OCI-LY1 (cell line): ENCODE measurements at regions not wholly inside any gene's neighbourhood (a gene's known extent, or its start where the extent isn't known, plus 50 kb on each side); places are given as distances from the start of the nearest gene placed in this dataset.

Experiments used
- H2AFZ ChIP-seq: fragments of 200-600 bp; sonication (generic), shearing (Covaris generic); 2 replicates; pipeline ENCODE4 v1.6.0; 2014; ENCODE audit warnings: antibody characterized with exemption, mild to moderate bottlenecking, low read length
- H3F3A ChIP-seq: fragments of 200-600 bp; sonication (generic), shearing (Covaris generic); 2 replicates; pipeline ENCODE4 v1.6.0; 2014; ENCODE audit warnings: mild to moderate bottlenecking, antibody characterized with exemption, low read length, moderate library complexity; ENCODE audit not compliant: insufficient read depth
- H3K27ac ChIP-seq: fragments of 200-600 bp; sonication (generic); 2 replicates; pipeline ENCODE4 v1.5.1; 2014; ENCODE audit warnings: low read length, mixed run types, mild to moderate bottlenecking, low read depth; ENCODE audit not compliant: poor library complexity, severe bottlenecking
- H3K27me3 ChIP-seq: fragments of 200-600 bp; sonication (generic); 2 replicates; pipeline ENCODE4 v1.6.0; 2014; ENCODE audit warnings: antibody characterized with exemption, mild to moderate bottlenecking, low read length, moderate library complexity; ENCODE audit not compliant: insufficient read depth
- H3K36me3 ChIP-seq: fragments of 200-600 bp; sonication (generic); 2 replicates; pipeline ENCODE4 v1.6.1; 2014; ENCODE audit warnings: mild to moderate bottlenecking, antibody characterized with exemption, low read length, moderate library complexity, mixed read lengths; ENCODE audit not compliant: insufficient read depth
- H3K4me1 ChIP-seq: fragments of 200-600 bp; sonication (generic); 2 replicates; pipeline ENCODE4 v1.5.1; 2014; ENCODE audit warnings: mild to moderate bottlenecking, low read length, moderate library complexity; ENCODE audit not compliant: insufficient read depth, severe bottlenecking
- H3K4me2 ChIP-seq: fragments of 200-600 bp; sonication (generic), shearing (Covaris generic); 2 replicates; pipeline ENCODE4 v1.6.1; 2014; ENCODE audit warnings: low read length
- H3K4me3 ChIP-seq: fragments of 200-600 bp; sonication (generic); 2 replicates; pipeline ENCODE4 v1.5.1; 2014; ENCODE audit warnings: low read length, low read depth, mild to moderate bottlenecking, mixed read lengths; ENCODE audit not compliant: poor library complexity, severe bottlenecking
- H3K79me2 ChIP-seq: fragments of 200-600 bp; shearing (Covaris generic); 2 replicates; pipeline ENCODE4 v1.6.1; 2016; ENCODE audit warnings: mixed run types, low read length, mixed read lengths; ENCODE audit not compliant: insufficient read depth
- H3K9ac ChIP-seq: fragments of 200-600 bp; sonication (generic), shearing (Covaris generic); 2 replicates; pipeline ENCODE4 v1.6.1; 2014; ENCODE audit warnings: mild to moderate bottlenecking, low read length, mixed read lengths
- H3K9me2 ChIP-seq: fragments of 200-600 bp; sonication (generic), shearing (Covaris generic); 2 replicates; pipeline ENCODE4 v1.6.1; 2014; ENCODE audit warnings: low read depth, mild to moderate bottlenecking, low read length, mixed read lengths
- H3K9me3 ChIP-seq: fragments of 200-600 bp; shearing (Covaris generic); 2 replicates; pipeline ENCODE4 v1.6.1; 2014; ENCODE audit warnings: low read length, mixed read lengths
- H4K20me1 ChIP-seq: fragments of 200-600 bp; sonication (generic), shearing (Covaris generic); 2 replicates; pipeline ENCODE4 v1.6.0; 2016; ENCODE audit warnings: mild to moderate bottlenecking, low read length; ENCODE audit not compliant: insufficient read depth
- CTCF ChIP-seq: fragments of 200-600 bp; sonication (generic), shearing (Covaris generic); IDR thresholded peaks from 2 replicates; pipeline ENCODE4 v1.5.1; 2017; ENCODE audit warnings: mild to moderate bottlenecking, antibody characterized with exemption, low read length, moderate library complexity, mixed read lengths
- EZH2 ChIP-seq: fragments of 200-600 bp; sonication (generic), shearing (Covaris generic); IDR thresholded peaks from 2 replicates; pipeline ENCODE4 v1.8.0; 2017; ENCODE audit warnings: borderline replicate concordance, mixed run types, mild to moderate bottlenecking, antibody characterized with exemption, low read length, moderate library complexity, mixed read lengths

- no peaks in the 10 kb centered on the region for H3K27me3 ChIP-seq
- no peak overlapping the region for H3K4me3 ChIP-seq
- H3K9me3 ChIP-seq = no peaks in the 10 kb centered on the region
- no peaks in the 10 kb centered on the region for H3F3A ChIP-seq
- no peak overlapping the region for H2AFZ ChIP-seq
- no peaks in the 10 kb centered on the region for H3K9me2 ChIP-seq
- H3K27ac ChIP-seq = no peak overlapping the region
- no peaks in the 10 kb centered on the region for H3K79me2 ChIP-seq
- no peaks in the 10 kb centered on the region for H3K36me3 ChIP-seq
- no peak overlapping the region for H3K4me2 ChIP-seq
- no peaks in the 10 kb centered on the region for H4K20me1 ChIP-seq
- no peaks in the 10 kb centered on the region for H3K4me1 ChIP-seq
- no peak for TF ChIP-seq EZH2
- TF ChIP-seq CTCF = no peak
- H3K9ac ChIP-seq = no peak overlapping the region
These were observed 395.1 kb downstream of the CETN3 start for GRCh38 chr5:90014420-90014819.

- no peaks in the 10 kb centered on the region for H3K9me2 ChIP-seq
- H3K79me2 ChIP-seq = no peaks in the 10 kb centered on the region
- no peaks in the 10 kb centered on the region for H3K4me1 ChIP-seq
- no peaks in the 10 kb centered on the region for H3K36me3 ChIP-seq
- no peak overlapping the region for H2AFZ ChIP-seq
- H3K9ac ChIP-seq = no peak overlapping the region
- TF ChIP-seq CTCF (peak; percentile 53), EZH2 (no peak)
- no peak overlapping the region for H3K27ac ChIP-seq
- no peaks in the 10 kb centered on the region for H3K27me3 ChIP-seq
- H3K4me3 ChIP-seq = no peak overlapping the region
- H4K20me1 ChIP-seq = no peaks in the 10 kb centered on the region
- H3K4me2 ChIP-seq = no peak overlapping the region
- H3F3A ChIP-seq = no peaks in the 10 kb centered on the region
- H3K9me3 ChIP-seq = no peaks in the 10 kb centered on the region
These were observed 409.2 kb downstream of the CETN3 start for GRCh38 chr5:90000351-90000750.

- TF ChIP-seq CTCF (no peak), EZH2 (no peak)
- Histone ChIP-seq H3K9me2 (no peaks in the 10 kb centered on the region), H3F3A (no peaks in the 10 kb centered on the region), H3K9me3 (no peaks in the 10 kb centered on the region), H3K27me3 (no peaks in the 10 kb centered on the region), H3K4me1 (no peaks in the 10 kb centered on the region), H4K20me1 (no peaks in the 10 kb centered on the region), H3K27ac (no peak overlapping the region), H3K36me3 (no peaks in the 10 kb centered on the region), H3K79me2 (no peaks in the 10 kb centered on the region), H3K4me2 (no peak overlapping the region), H3K9ac (no peak overlapping the region), H3K4me3 (no peak overlapping the region), H2AFZ (no peak overlapping the region)
These were observed 410.8 kb downstream of the CETN3 start for GRCh38 chr5:89998519-89999305.
